ENCODE measurements at regions not wholly inside any gene's neighbourhood (a gene's known extent, or its start where the extent isn't known, plus 50 kb on each side); places are given as distances from the start of the nearest gene placed in this dataset.

- TF ChIP-seq ZNF563 (CRISPR knock-in tag; IDR thresholded peaks at IDR 0.05): no peak
- no peak for TF ChIP-seq EP300 (IDR thresholded peaks at IDR 0.05; ENCODE audit: low read depth in 2 of 2, low read length in 2 of 2)
- TF ChIP-seq EP300 (CRISPR knock-in tag; IDR thresholded peaks at IDR 0.05; ENCODE audit: borderline replicate concordance): no peak
- no peak for TF ChIP-seq TARDBP (CRISPR knock-in tag; IDR thresholded peaks at IDR 0.05)
- TF ChIP-seq TFAP4 (IDR thresholded peaks at IDR 0.05; ENCODE audit: borderline replicate concordance, low read depth): no peak
- TF ChIP-seq MTA1 (CRISPR knock-in tag; IDR thresholded peaks at IDR 0.05; ENCODE audit: borderline replicate concordance): no peak
- no peak for TF ChIP-seq CREB1 (IDR thresholded peaks at IDR 0.05)
- TF ChIP-seq CREB1 (CRISPR knock-in tag; IDR thresholded peaks at IDR 0.05): no peak
- no peak for TF ChIP-seq ZFX (CRISPR knock-in tag; IDR thresholded peaks at IDR 0.05; ENCODE audit: low read depth)
Observed at GRCh38 chr20:11553603-11554002, 364.1 kb upstream of the BTBD3 start.
